Psoas muscle (tissue), 7 donors: ENCODE measurements at regions not wholly inside any gene's neighbourhood (a gene's known extent, or its start where the extent isn't known, plus 50 kb on each side); places are given as distances from the start of the nearest gene placed in this dataset.

Experiments used
- ATAC-seq, 4 donors: fragments of 200-7000 bp; cut with Tn5 transposase; one replicate each; pipeline ENCODE4 v1.9.1; 2020; ENCODE audit warnings: moderate library complexity in 3 of 4, mild to moderate bottlenecking in 2 of 4
- DNase-seq, 2 donors: peaks; one replicate each; pipeline ENCODE4 v3.0.0-alpha.2; 2020
- H3K27ac ChIP-seq: fragments of 200-600 bp; one replicate; pipeline ENCODE4 v1.8.0; 2022
- H3K27me3 ChIP-seq, 3 donors: fragments of 200-600 bp in 1 of 3; one replicate each; pipeline versions ENCODE4 v1.6.1 to v1.8.0; 2013 to 2022; ENCODE audit warnings: low read length in 2 of 3, mild to moderate bottlenecking in 2 of 3, moderate library complexity in 1 of 3; ENCODE audit not compliant: insufficient read depth in 3 of 3
- H3K36me3 ChIP-seq, 2 donors: fragments of 200-600 bp in 1 of 2; one replicate each; pipeline versions ENCODE4 v1.6.1 to v1.8.0; 2013 to 2022; ENCODE audit warnings: low read depth in 1 of 2, mild to moderate bottlenecking in 1 of 2, moderate library complexity in 1 of 2; ENCODE audit not compliant: insufficient read depth in 1 of 2
- H3K4me1 ChIP-seq: fragments of 200-600 bp; one replicate; pipeline ENCODE4 v1.8.0; 2022
- H3K4me3 ChIP-seq: fragments of 200-600 bp; one replicate; pipeline ENCODE4 v1.8.0; 2022; ENCODE audit warnings: mild to moderate bottlenecking
- H3K9me3 ChIP-seq: fragments of 200-600 bp; one replicate; pipeline ENCODE4 v1.8.0; 2022
- WGBS, 3 donors: extraction: QIAGEN DNeasy Blood & Tissue Kit; methylation state at CpG; one replicate each; pipeline versions ENCODE4 v1.1.6 to v1.1.7; 2013; 5-methylcytosine and 5-hydroxymethylcytosine counted together
- intact Hi-C, 2 donors: fragments of 100-400 bp; cut with DNase I; formaldehyde crosslinking; loops; one replicate each; pipeline versions ENCODE4 v1.11.0 to v1.14.2; 2022
- TF ChIP-seq, protein P1 (sequence below): fragments of 200-600 bp; IDR thresholded peaks from one replicate; pipeline ENCODE4 v1.8.0; 2022; ENCODE audit warnings: antibody characterized with exemption
- donor health status: healthy with polysubstance abuse.
- donor health status: DM: no; HTN: no; CAD: no; lungs with moderate emphysema.
- donor health status: Bipolar disorder and iron deficiency.
- donor health status: healthy.
- donor health status: DM: yes; HTN: yes; CAD: no.
- donor health status: DM: no; HTN: no; CAD: no.
- donor health status: DM: yes; HTN: yes; CAD: no.

DNA sequence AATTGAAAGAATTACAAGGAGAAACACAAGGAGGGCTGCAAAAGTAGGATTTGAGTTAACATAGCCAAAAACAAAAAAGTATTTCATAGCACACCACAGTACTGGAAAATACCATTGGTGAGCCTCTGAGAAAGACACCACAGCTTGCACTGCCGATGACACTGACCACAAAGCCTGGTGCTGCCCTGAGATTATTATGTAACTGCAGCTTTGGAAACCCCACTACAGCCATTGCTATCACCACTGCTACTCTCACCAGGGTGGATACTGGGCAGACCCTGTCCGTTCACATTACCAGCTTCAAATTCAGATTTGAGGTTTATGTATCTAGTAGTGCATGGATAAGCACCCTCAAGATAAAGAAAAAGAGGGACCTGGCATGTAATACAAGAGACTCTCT lies 1246.7 kb upstream of the SORCS1 start:
- ATAC-seq (no peak), DNase-seq (no peak)
- no peaks in the 10 kb centered on the region for H3K36me3 ChIP-seq
- no peaks in the 10 kb centered on the region for H3K27me3 ChIP-seq
- 68 to 74% (median 72%) methylated on average over 2 of the region's 2 CpGs for WGBS, 3 donors
- no peaks in the 10 kb centered on the region for H3K4me1 ChIP-seq
- intact Hi-C loops: no loop called here
- no peaks in the 10 kb centered on the region for H3K9me3 ChIP-seq
- no peak overlapping the region for H3K4me3 ChIP-seq
- H3K27ac ChIP-seq: no peak overlapping the region
- TF ChIP-seq, protein P1, sequence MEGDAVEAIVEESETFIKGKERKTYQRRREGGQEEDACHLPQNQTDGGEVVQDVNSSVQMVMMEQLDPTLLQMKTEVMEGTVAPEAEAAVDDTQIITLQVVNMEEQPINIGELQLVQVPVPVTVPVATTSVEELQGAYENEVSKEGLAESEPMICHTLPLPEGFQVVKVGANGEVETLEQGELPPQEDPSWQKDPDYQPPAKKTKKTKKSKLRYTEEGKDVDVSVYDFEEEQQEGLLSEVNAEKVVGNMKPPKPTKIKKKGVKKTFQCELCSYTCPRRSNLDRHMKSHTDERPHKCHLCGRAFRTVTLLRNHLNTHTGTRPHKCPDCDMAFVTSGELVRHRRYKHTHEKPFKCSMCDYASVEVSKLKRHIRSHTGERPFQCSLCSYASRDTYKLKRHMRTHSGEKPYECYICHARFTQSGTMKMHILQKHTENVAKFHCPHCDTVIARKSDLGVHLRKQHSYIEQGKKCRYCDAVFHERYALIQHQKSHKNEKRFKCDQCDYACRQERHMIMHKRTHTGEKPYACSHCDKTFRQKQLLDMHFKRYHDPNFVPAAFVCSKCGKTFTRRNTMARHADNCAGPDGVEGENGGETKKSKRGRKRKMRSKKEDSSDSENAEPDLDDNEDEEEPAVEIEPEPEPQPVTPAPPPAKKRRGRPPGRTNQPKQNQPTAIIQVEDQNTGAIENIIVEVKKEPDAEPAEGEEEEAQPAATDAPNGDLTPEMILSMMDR: no peak

DNA sequence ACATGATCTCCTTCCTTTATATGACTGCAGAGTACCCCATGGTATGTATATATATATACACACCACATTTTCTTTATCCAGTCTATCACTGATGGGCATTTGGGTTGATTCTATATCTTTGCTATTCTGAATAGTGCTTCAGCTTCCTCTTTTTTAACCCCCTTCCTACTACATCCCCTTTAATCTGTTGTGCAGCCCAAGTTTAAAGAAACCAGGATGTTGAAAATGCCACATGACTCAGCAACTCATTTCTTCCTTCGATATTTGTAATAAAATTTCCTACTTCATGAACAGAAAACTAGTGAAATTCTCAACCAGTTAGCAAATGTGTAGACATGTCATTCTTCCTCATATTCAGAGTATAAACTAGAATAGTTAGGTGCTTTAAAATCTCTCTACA lies 1245.7 kb upstream of the SORCS1 start:
- Histone ChIP-seq H3K36me3 (no peaks in the 10 kb centered on the region), H3K27ac (no peak overlapping the region), H3K27me3 (no peaks in the 10 kb centered on the region), H3K9me3 (no peaks in the 10 kb centered on the region), H3K4me3 (no peak overlapping the region), H3K4me1 (no peaks in the 10 kb centered on the region)
- ATAC-seq: no peak
- TF ChIP-seq, protein P1: no peak
- intact Hi-C loops: no loop called here
- no peak for DNase-seq
- WGBS, 3 donors: 79 to 84% (median 81%) methylated on average over 1 of the region's 1 CpG

DNA sequence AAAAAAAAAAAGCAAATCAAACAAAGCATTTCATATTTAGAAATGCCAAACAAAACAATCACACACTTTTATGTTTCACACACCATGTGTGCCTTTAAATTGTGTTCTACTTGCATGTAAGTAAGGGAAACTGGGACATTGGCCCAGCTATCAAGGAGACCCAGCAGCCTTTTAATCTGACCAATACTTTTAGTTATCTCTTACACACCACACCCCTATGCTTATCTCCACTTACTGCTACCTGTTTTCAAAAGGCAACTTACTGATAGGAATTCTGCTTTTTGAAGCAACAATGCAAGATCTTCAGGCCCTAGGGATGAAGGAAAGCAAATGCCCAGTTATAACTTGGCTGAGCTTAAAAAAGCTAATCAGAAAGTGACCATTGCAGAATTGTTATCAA lies 1244.8 kb upstream of the SORCS1 start:
- Histone ChIP-seq H3K9me3 (peaks cover 3% of the 10 kb centered on the region), H3K4me1 (no peaks in the 10 kb centered on the region), H3K4me3 (no peak overlapping the region), H3K27ac (no peak overlapping the region), H3K36me3 (no peaks in the 10 kb centered on the region), H3K27me3 (no peaks in the 10 kb centered on the region)
- no peak for ATAC-seq
- DNase-seq: no peak
- intact Hi-C loops: no loop called here
- TF ChIP-seq, protein P1: no peak

DNA sequence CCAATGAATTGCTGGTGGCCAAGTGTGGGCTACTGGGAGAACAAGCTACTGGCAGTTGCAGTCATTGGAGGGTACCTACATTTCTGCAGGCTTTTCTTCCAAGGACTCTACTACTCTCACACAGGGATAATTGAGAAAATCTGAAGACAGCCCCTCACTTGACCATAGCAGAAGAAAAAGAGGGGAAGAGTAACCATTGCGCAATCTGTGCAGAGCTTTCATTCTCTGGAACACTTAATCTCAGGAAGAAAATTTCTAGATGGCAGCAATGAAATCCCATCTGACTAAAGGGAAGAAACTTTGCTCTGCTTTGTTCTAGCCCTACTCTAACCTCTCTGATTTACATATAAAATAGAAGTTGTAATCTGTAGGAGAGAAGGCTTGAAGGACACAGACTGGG lies 1239.6 kb upstream of the SORCS1 start:
- Histone ChIP-seq H3K27ac (no peak overlapping the region), H3K4me1 (no peaks in the 10 kb centered on the region), H3K9me3 (peaks cover 3% of the 10 kb centered on the region), H3K4me3 (no peak overlapping the region), H3K36me3 (no peaks in the 10 kb centered on the region), H3K27me3 (no peaks in the 10 kb centered on the region)
- ATAC-seq (no peak), DNase-seq (no peak)
- intact Hi-C loops: no loop called here
- TF ChIP-seq, protein P1: no peak
- 91 to 100% (median 100%) methylated on average over 1 of the region's 1 CpG for WGBS, 3 donors

DNA sequence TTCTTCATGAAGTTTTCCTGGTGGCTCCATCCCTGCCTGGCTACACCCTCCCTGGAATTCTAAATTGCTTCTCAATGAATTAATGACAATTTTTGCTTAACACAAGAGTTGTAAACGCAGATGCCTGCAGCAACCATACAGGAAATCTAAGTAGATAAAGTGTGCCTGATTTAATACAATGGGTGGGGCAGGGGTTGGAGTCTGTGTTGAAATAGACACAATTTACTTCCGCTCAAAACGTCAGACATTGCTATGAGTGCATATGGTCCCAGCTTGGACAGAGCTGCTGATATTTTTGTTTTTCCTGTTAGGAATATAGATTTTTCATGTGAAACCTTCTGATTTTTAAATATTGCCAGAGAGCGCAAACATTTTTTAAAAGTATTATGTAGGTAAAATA lies 1235.0 kb upstream of the SORCS1 start:
- ATAC-seq: no peak
- no peak for DNase-seq
- H3K27me3 ChIP-seq: no peaks in the 10 kb centered on the region
- TF ChIP-seq, protein P1: no peak
- intact Hi-C loops: no loop called here
- no peaks in the 10 kb centered on the region for H3K36me3 ChIP-seq
- 78 to 84% (median 78%) methylated on average over 4 of the region's 4 CpGs for WGBS, 3 donors
- H3K9me3 ChIP-seq: no peaks in the 10 kb centered on the region
- H3K27ac ChIP-seq: no peak overlapping the region
- H3K4me1 ChIP-seq: no peaks in the 10 kb centered on the region
- H3K4me3 ChIP-seq: no peak overlapping the region
